Sigmoid colon (tissue), 6 donors: ENCODE measurements at regions not wholly inside any gene's neighbourhood (a gene's known extent, or its start where the extent isn't known, plus 50 kb on each side); places are given as distances from the start of the nearest gene placed in this dataset.

Experiments
- DNase-seq: peaks from one replicate; pipeline ENCODE4 v3.0.0-alpha.2; 2019
- H3K27ac ChIP-seq, 4 donors: fragments of 200-600 bp; sonication (generic); one replicate each; pipeline ENCODE4 v1.5.1; 2016 to 2019; ENCODE audit warnings: mild to moderate bottlenecking in 1 of 4
- H3K27me3 ChIP-seq, 3 donors: fragments of 200-600 bp; sonication (generic); one replicate each; pipeline ENCODE4 v1.5.1; 2019; ENCODE audit warnings: mild to moderate bottlenecking in 1 of 3
- H3K36me3 ChIP-seq, 4 donors: fragments of 200-600 bp; sonication (generic); one replicate each; pipeline ENCODE4 v1.5.1; 2016 to 2019
- H3K4me1 ChIP-seq, 4 donors: fragments of 200-600 bp; sonication (generic); one replicate each; pipeline ENCODE4 v1.5.1; 2017 to 2019
- H3K4me3 ChIP-seq, 4 donors: fragments of 200-600 bp; sonication (generic); one replicate each; pipeline ENCODE4 v1.5.1; 2017 to 2019; ENCODE audit warnings: mild to moderate bottlenecking in 2 of 4, moderate library complexity in 1 of 4
- H3K9me3 ChIP-seq, 4 donors: fragments of 200-600 bp in 3 of 4; sonication (generic) in 3 of 4; one replicate each; pipeline versions ENCODE4 v1.5.1 to v1.6.1; 2013 to 2019
- CTCF ChIP-seq, 4 experiments: fragments of 450-650 bp in 3 of 4; fragments of 200-600 bp in 1 of 4; IDR thresholded peaks; one replicate each; pipeline ENCODE4 v1.5.1; 2016 to 2019; ENCODE audit warnings: antibody characterized with exemption in 4 of 4, mild to moderate bottlenecking in 3 of 4, moderate library complexity in 2 of 4
- EP300 ChIP-seq, 4 donors: sonication (generic); formaldehyde crosslinking; IDR thresholded peaks; one replicate each; pipeline ENCODE4 v1.6.1; 2017; ENCODE audit warnings: antibody characterized with exemption in 4 of 4
- POLR2A ChIP-seq, 2 donors: fragments of 450-650 bp; IDR thresholded peaks; one replicate each; pipeline ENCODE4 v1.6.1; 2016; ENCODE audit warnings: antibody characterized with exemption in 2 of 2, mild to moderate bottlenecking in 2 of 2, moderate library complexity in 2 of 2
- POLR2AphosphoS5 ChIP-seq, 4 donors: sonication (generic); formaldehyde crosslinking; IDR thresholded peaks; one replicate each; pipeline ENCODE4 v1.6.1; 2017; ENCODE audit warnings: antibody characterized with exemption in 4 of 4
- WGBS, 2 donors: extraction: QIAGEN DNeasy Blood & Tissue Kit; methylation state at CpG; one replicate each; pipeline ENCODE4 v1.1.7; 2013; 5-methylcytosine and 5-hydroxymethylcytosine counted together
- intact Hi-C: fragments of 100-400 bp; cut with DNase I; formaldehyde crosslinking; loops from one replicate; pipeline ENCODE4 v1.15.1; 2023
- donor health status: healthy with polysubstance abuse.
- donor health status: healthy.

- Histone ChIP-seq H3K27me3 (no peaks in the 10 kb centered on the region), H3K4me3 (no peak overlapping the region), H3K36me3 (no peaks in the 10 kb centered on the region), H3K27ac (no peak overlapping the region), H3K4me1 (no peaks in the 10 kb centered on the region), H3K9me3 (no peaks in the 10 kb centered on the region)
- TF ChIP-seq EP300 (IDR thresholded peaks at IDR 0.05), result no peak
- no peak for TF ChIP-seq CTCF (IDR thresholded peaks at IDR 0.05)
- no peak for TF ChIP-seq POLR2AphosphoS5 (IDR thresholded peaks at IDR 0.05)
- no peak for DNase-seq
- intact Hi-C loops, result no loop called here
- 85 to 92% methylated on average over 1 of the region's 1 CpG for WGBS, 2 donors
These were observed 602.0 kb upstream of the FAM98A start for GRCh38 chr2:34201099-34201498.

GRCh38 chr2:34199971-34200370, 600.9 kb upstream of the FAM98A start:
- no peaks in the 10 kb centered on the region for H3K4me1 ChIP-seq
- H3K27me3 ChIP-seq, result no peaks in the 10 kb centered on the region
- no peak for TF ChIP-seq CTCF (IDR thresholded peaks at IDR 0.05)
- no peak for TF ChIP-seq POLR2A (IDR thresholded peaks at IDR 0.05)
- TF ChIP-seq EP300 (IDR thresholded peaks at IDR 0.05), result no peak
- TF ChIP-seq POLR2AphosphoS5 (IDR thresholded peaks at IDR 0.05), result no peak
- H3K27ac ChIP-seq, result no peak overlapping the region
- H3K9me3 ChIP-seq, result no peaks in the 10 kb centered on the region
- no peak overlapping the region for H3K4me3 ChIP-seq
- intact Hi-C loops, result no loop called here
- H3K36me3 ChIP-seq, result no peaks in the 10 kb centered on the region
- no peak for DNase-seq

- Histone ChIP-seq H3K36me3 (no peaks in the 10 kb centered on the region), H3K4me1 (no peaks in the 10 kb centered on the region), H3K4me3 (no peak overlapping the region), H3K27me3 (no peaks in the 10 kb centered on the region), H3K9me3 (no peaks in the 10 kb centered on the region), H3K27ac (no peak overlapping the region)
- TF ChIP-seq EP300 (IDR thresholded peaks at IDR 0.05) (no peak), CTCF (IDR thresholded peaks at IDR 0.05) (no peak), POLR2AphosphoS5 (IDR thresholded peaks at IDR 0.05) (no peak), POLR2A (IDR thresholded peaks at IDR 0.05) (no peak)
- DNase-seq, result no peak
- intact Hi-C loops, result no loop called here
- 68 to 82% methylated on average over 3 of the region's 3 CpGs for WGBS, 2 donors
These were observed 594.1 kb upstream of the FAM98A start for GRCh38 chr2:34193164-34193563.

DNA sequence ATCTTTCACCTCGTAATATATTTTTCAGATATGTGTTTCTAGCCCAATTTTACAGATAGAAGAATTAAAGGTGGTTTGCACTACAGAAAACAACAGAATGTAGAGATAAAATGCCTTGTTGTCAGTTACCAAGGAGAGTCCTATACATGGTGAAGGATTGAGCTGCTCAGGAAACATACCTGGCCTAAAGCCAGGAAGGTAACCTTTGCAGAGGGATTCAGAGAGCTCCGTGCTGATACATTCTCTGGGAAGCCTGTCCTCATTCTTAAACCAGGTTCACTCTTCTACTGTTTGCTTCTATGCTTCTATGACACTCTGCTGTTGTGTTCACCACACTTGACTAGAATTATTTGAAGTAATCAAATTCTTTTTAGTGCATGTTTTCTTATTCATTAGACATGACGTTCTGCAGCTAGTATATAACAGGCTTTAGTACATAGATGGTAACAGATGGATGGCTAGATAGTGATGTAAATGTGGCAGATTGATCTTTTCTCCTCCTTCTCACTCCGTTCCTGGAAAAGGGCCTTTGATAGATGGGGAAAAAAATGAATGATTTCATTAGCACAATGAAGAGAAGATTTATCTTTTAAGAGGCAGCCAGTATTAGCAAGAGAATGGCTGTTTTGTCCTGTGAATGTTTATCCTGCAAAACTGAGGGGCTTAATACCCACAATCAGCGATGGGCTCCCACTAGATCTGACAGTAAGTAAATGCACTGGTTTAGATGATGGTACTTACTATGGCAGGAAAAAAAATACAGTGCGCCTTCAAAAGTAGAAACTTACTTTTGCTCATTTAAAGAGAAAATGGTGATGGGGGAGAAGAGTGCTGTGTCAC, 589.6 kb upstream of the FAM98A start:
- no peak overlapping the region for H3K27ac ChIP-seq
- no peak for DNase-seq
- no peak overlapping the region for H3K4me3 ChIP-seq
- WGBS, 2 donors, result 68 to 69% methylated on average over 6 of the region's 6 CpGs
- H3K36me3 ChIP-seq, result no peaks in the 10 kb centered on the region
- no peaks in the 10 kb centered on the region for H3K9me3 ChIP-seq
- no peaks in the 10 kb centered on the region for H3K4me1 ChIP-seq
- intact Hi-C loops, result no loop called here
- TF ChIP-seq CTCF (IDR thresholded peaks at IDR 0.05), result no peak
- no peak for TF ChIP-seq POLR2AphosphoS5 (IDR thresholded peaks at IDR 0.05)
- TF ChIP-seq EP300 (IDR thresholded peaks at IDR 0.05), result no peak
- TF ChIP-seq POLR2A (IDR thresholded peaks at IDR 0.05), result no peak
- no peaks in the 10 kb centered on the region for H3K27me3 ChIP-seq

DNA sequence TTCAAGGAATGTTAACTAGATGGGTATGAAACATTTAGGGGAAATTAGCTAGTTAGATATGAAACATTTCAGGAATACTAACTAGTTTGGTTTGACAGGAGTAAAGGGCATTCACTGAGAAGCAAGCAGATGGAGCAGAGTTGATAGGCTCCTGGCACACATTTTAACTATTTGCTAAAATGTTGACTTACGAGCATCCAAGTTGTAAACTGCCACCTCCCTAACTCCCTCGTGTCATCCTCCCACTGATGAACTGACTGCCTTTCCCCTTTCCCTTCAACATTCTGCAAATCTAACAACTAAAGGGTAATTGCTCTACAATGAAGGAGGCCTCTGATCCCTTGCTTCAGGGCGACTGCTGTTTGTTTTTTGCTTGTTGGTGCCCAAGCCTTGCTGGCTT, 580.4 kb upstream of the FAM98A start:
- no peak for TF ChIP-seq CTCF (IDR thresholded peaks at IDR 0.05)
- TF ChIP-seq POLR2A (IDR thresholded peaks at IDR 0.05), result no peak
- TF ChIP-seq EP300 (IDR thresholded peaks at IDR 0.05), result no peak
- TF ChIP-seq POLR2AphosphoS5 (IDR thresholded peaks at IDR 0.05), result no peak
- Histone ChIP-seq H3K4me3 (no peak overlapping the region), H3K27ac (no peak overlapping the region), H3K4me1 (no peaks in the 10 kb centered on the region), H3K9me3 (no peaks in the 10 kb centered on the region), H3K27me3 (no peaks in the 10 kb centered on the region), H3K36me3 (no peaks in the 10 kb centered on the region)
- 29 to 56% methylated on average over 3 of the region's 3 CpGs for WGBS, 2 donors
- intact Hi-C loops, result no loop called here
- DNase-seq, result no peak
